Chondrocyte (in vitro differentiated cells): ENCODE measurements at regions not wholly inside any gene's neighbourhood (a gene's known extent, or its start where the extent isn't known, plus 50 kb on each side); places are given as distances from the start of the nearest gene placed in this dataset.

Experiments used
- DNase-seq: peaks from one replicate; pipeline ENCODE4 v3.0.0; 2021; ENCODE audit warnings: mixed read lengths, low spot score
- H3K27ac Mint-ChIP-seq: one replicate; pipeline ENCODE4 v1.8.0; 2021; ENCODE audit warnings: mild to moderate bottlenecking, moderate library complexity, mixed read lengths; ENCODE audit not compliant: unreplicated experiment
- H3K27me3 Mint-ChIP-seq: 2 replicates; pipeline ENCODE4 v1.8.0; 2021; ENCODE audit warnings: low read depth, mixed read lengths
- H3K36me3 Mint-ChIP-seq: 2 replicates; pipeline ENCODE4 v1.8.0; 2021; ENCODE audit warnings: low read depth, mixed read lengths
- H3K4me1 Mint-ChIP-seq: 2 replicates; pipeline ENCODE4 v1.8.0; 2021; ENCODE audit warnings: low read depth, mild to moderate bottlenecking, mixed read lengths
- H3K4me3 Mint-ChIP-seq: one replicate; pipeline ENCODE4 v1.8.0; 2021; ENCODE audit warnings: mild to moderate bottlenecking, moderate library complexity, mixed read lengths; ENCODE audit not compliant: unreplicated experiment
- H3K9me3 Mint-ChIP-seq: 2 replicates; pipeline ENCODE4 v1.8.0; 2021; ENCODE audit warnings: low read depth, mixed read lengths
- CTCF ChIP-seq: fragments of 200-600 bp; sonication (generic); IDR thresholded peaks from 2 replicates; pipeline ENCODE4 v1.5.0; 2021; ENCODE audit warnings: antibody characterized with exemption, mild to moderate bottlenecking, moderate library complexity

- Mint-ChIP-seq H3K9me3 (no peaks in the 10 kb centered on the region), H3K27ac (no peak overlapping the region), H3K27me3 (no peaks in the 10 kb centered on the region), H3K36me3 (no peaks in the 10 kb centered on the region), H3K4me3 (no peak overlapping the region), H3K4me1 (peaks cover 5% of the 10 kb centered on the region)
- TF ChIP-seq CTCF: no peak
- DNase-seq: no peak
Observed at GRCh38 chr4:104593019-104593418, 98.3 kb upstream of the CXXC4 start.

GRCh38 chr4:104596189-104596588 is 101.5 kb upstream of the CXXC4 start:
- Mint-ChIP-seq H3K27ac (no peak overlapping the region), H3K36me3 (no peaks in the 10 kb centered on the region), H3K4me1 (peaks cover 5% of the 10 kb centered on the region), H3K9me3 (no peaks in the 10 kb centered on the region), H3K4me3 (no peak overlapping the region), H3K27me3 (no peaks in the 10 kb centered on the region)
- TF ChIP-seq CTCF: no peak
- DNase-seq: no peak

GRCh38 chr4:104615496-104615895 is 120.8 kb upstream of the CXXC4 start:
- no peaks in the 10 kb centered on the region for H3K4me1 Mint-ChIP-seq
- H3K9me3 Mint-ChIP-seq: peaks cover 27% of the 10 kb centered on the region
- H3K36me3 Mint-ChIP-seq: no peaks in the 10 kb centered on the region
- no peak for TF ChIP-seq CTCF
- no peak overlapping the region for H3K27ac Mint-ChIP-seq
- no peak overlapping the region for H3K4me3 Mint-ChIP-seq
- peaks cover 2% of the 10 kb centered on the region for H3K27me3 Mint-ChIP-seq
- DNase-seq: no peak

- TF ChIP-seq CTCF: no peak
- no peak overlapping the region for H3K27ac Mint-ChIP-seq
- H3K27me3 Mint-ChIP-seq: no peaks in the 10 kb centered on the region
- H3K4me3 Mint-ChIP-seq: no peak overlapping the region
- H3K4me1 Mint-ChIP-seq: no peaks in the 10 kb centered on the region
- no peak for DNase-seq
- H3K9me3 Mint-ChIP-seq: peaks cover 24% of the 10 kb centered on the region
- H3K36me3 Mint-ChIP-seq: no peaks in the 10 kb centered on the region
Observed at GRCh38 chr4:104615926-104616325, 121.2 kb upstream of the CXXC4 start.

- H3K27ac Mint-ChIP-seq: no peak overlapping the region
- no peak for TF ChIP-seq CTCF
Observed at GRCh38 chr4:104616401-104616820, 121.7 kb upstream of the CXXC4 start.

More at GRCh38 chr4:104616401-104616820, 121.7 kb upstream of the CXXC4 start:
- H3K9me3 Mint-ChIP-seq: peaks cover 24% of the 10 kb centered on the region
- H3K4me1 Mint-ChIP-seq: no peaks in the 10 kb centered on the region
- no peak overlapping the region for H3K4me3 Mint-ChIP-seq
- no peaks in the 10 kb centered on the region for H3K36me3 Mint-ChIP-seq
- no peak for DNase-seq
- no peaks in the 10 kb centered on the region for H3K27me3 Mint-ChIP-seq
